ENCODE measurements at regions not wholly inside any gene's neighbourhood (a gene's known extent, or its start where the extent isn't known, plus 50 kb on each side); places are given as distances from the start of the nearest gene placed in this dataset.
"Not testable (repeated sequence)": the region's sequence is repeated elsewhere in the genome, so short reads cannot be mapped to it uniquely, and the experiment has no call there.

DNA sequence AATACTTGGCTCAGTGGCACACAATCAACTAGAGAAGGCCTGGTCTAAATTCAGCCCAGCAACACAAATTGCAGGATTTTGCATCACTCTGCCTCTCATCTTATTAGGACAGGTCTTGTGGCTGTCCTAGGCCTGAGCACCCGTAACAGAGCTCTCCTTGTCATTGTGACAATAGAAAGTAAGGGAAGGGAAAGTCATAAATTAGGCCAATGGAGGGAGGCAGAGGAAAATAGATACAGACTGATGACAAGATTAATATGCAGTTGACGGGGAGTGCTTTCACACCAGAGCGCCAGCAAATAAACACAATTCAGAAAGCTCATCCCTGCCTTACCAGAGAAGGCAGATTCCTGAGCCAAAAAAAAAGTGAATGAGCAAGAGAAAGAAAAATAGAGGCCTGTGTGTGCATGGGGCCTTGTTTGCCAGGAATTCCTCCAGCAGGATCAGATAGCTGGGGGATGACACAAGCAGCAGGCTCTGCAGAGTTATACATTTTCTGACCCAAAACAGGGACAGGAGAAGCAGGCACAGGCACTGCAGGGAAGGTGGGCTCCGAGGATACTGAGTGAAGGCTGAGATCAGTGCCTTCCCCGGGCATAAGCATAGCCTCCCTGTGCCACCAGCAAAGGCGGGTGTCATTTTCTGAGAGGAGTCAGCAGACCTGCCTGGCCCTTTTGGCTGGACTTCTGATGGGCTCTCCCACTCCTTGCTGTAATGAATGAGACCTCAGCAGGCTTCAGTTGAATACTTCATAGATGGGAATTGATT is 110.0 kb upstream of the SPAG17 start:
- Histone ChIP-seq H3K4me3 (no peak overlapping the region), H3K36me3 (no peaks in the 10 kb centered on the region), H3K4me1 (peaks cover 0 to 3% (median 0%) of the 10 kb centered on the region in 4 donors), H3K9me3 (no peaks in the 10 kb centered on the region), H3K27me3 (no peaks in the 10 kb centered on the region), H3K27ac (no peak overlapping the region)
- TF ChIP-seq POLR2A (IDR thresholded peaks at IDR 0.05): no peak
- TF ChIP-seq, protein P1, sequence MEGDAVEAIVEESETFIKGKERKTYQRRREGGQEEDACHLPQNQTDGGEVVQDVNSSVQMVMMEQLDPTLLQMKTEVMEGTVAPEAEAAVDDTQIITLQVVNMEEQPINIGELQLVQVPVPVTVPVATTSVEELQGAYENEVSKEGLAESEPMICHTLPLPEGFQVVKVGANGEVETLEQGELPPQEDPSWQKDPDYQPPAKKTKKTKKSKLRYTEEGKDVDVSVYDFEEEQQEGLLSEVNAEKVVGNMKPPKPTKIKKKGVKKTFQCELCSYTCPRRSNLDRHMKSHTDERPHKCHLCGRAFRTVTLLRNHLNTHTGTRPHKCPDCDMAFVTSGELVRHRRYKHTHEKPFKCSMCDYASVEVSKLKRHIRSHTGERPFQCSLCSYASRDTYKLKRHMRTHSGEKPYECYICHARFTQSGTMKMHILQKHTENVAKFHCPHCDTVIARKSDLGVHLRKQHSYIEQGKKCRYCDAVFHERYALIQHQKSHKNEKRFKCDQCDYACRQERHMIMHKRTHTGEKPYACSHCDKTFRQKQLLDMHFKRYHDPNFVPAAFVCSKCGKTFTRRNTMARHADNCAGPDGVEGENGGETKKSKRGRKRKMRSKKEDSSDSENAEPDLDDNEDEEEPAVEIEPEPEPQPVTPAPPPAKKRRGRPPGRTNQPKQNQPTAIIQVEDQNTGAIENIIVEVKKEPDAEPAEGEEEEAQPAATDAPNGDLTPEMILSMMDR (IDR thresholded peaks at IDR 0.05): no peak
- TF ChIP-seq EP300 (IDR thresholded peaks at IDR 0.05): no peak
- DNase-seq (ENCODE audit: low spot score in 2 of 2): no peak
- 45 to 54% methylated on average over 6 of the region's 6 CpGs for WGBS, 2 donors

DNA sequence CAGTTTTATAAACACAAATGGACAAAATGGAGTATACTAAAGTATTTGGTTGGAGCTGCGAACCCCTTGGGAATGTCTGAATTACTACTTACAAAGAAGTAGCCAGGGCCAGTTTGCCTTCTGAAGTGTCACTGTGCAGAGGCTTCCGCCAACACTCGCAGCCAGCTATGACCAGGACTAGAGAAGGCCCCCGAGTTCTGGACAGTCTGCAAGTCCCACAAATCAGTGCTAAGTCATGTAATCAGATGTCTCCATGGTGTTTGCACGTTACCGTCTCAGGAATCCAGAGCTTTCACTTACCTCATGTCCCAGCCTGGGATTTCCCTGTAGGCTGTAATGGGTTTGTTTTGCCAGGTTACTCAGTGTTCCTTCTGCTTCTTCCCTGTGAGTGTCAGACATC is 106.6 kb upstream of the SPAG17 start:
- Histone ChIP-seq H3K9me3 (no peaks in the 10 kb centered on the region), H3K27ac (no peak overlapping the region), H3K27me3 (no peaks in the 10 kb centered on the region), H3K4me1 (peaks cover 0 to 3% (median 0%) of the 10 kb centered on the region in 4 donors), H3K36me3 (no peaks in the 10 kb centered on the region), H3K4me3 (no peak overlapping the region)
- no peak for DNase-seq (ENCODE audit: low spot score in 2 of 2)
- TF ChIP-seq, protein P1 (IDR thresholded peaks at IDR 0.05): no peak
- TF ChIP-seq POLR2A (IDR thresholded peaks at IDR 0.05): no peak
- no peak for TF ChIP-seq EP300 (IDR thresholded peaks at IDR 0.05)
- WGBS, 2 donors: 76 to 77% methylated on average over 6 of the region's 6 CpGs

DNA sequence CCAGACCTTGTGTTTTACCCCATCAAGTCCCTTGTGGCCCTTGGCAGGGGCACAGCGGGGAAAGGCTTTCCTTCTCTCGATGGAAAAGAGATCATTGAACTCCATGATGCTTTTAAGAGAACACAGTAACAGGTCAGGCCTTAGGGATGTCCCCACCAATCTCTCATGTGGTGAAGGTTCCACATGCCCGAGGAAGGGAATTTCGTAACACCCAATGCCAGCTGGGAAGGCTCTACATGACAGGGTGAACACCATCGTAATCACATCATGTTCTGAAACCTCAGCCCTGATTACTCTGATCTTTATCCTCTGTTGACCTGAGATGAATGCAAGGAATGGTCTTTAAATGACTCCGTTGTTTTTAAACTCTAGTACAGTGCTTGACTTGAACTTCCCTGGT is 105.5 kb upstream of the SPAG17 start:
- Histone ChIP-seq H3K4me1 (peaks cover 0 to 3% (median 0%) of the 10 kb centered on the region in 4 donors), H3K9me3 (no peaks in the 10 kb centered on the region), H3K36me3 (no peaks in the 10 kb centered on the region), H3K27ac (no peak overlapping the region), H3K4me3 (no peak overlapping the region), H3K27me3 (no peaks in the 10 kb centered on the region)
- WGBS, 2 donors: 76 to 80% methylated on average over 6 of the region's 6 CpGs
- TF ChIP-seq EP300 (IDR thresholded peaks at IDR 0.05): no peak
- no peak for TF ChIP-seq POLR2A (IDR thresholded peaks at IDR 0.05)
- TF ChIP-seq, protein P1 (IDR thresholded peaks at IDR 0.05): no peak
- no peak for DNase-seq (ENCODE audit: low spot score in 2 of 2)

DNA sequence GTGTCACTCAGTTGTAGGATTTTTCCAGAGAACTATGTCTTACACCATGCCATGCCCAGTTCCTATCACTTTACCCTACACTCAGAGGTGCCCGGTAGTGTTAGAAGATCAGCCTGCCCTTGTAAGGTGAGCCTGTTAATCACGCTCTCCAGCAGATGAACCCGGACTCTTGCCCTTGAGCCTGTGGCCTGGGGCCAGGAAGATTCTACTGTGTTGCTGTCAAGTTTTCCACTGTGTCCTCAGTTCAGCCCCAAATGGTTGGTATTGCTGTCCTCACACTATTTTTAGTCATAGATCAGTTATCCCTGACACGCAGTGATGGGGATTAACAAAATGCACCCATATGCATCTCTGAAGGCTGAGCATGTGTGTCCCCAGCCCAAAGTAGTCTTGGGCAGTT is 105.0 kb upstream of the SPAG17 start:
- no peak for TF ChIP-seq EP300 (IDR thresholded peaks at IDR 0.05)
- TF ChIP-seq, protein P1 (IDR thresholded peaks at IDR 0.05): no peak
- TF ChIP-seq POLR2A (IDR thresholded peaks at IDR 0.05): no peak
- peak in 1 of 2 donors; percentile 13 for DNase-seq (ENCODE audit: low spot score in 2 of 2)
- no peaks in the 10 kb centered on the region for H3K27me3 ChIP-seq
- no peaks in the 10 kb centered on the region for H3K36me3 ChIP-seq
- no peak overlapping the region for H3K27ac ChIP-seq
- peaks cover 0 to 3% (median 0%) of the 10 kb centered on the region in 4 donors for H3K4me1 ChIP-seq
- H3K9me3 ChIP-seq: no peaks in the 10 kb centered on the region
- no peak overlapping the region for H3K4me3 ChIP-seq
- WGBS, 2 donors: 78 to 84% methylated on average over 4 of the region's 4 CpGs

DNA sequence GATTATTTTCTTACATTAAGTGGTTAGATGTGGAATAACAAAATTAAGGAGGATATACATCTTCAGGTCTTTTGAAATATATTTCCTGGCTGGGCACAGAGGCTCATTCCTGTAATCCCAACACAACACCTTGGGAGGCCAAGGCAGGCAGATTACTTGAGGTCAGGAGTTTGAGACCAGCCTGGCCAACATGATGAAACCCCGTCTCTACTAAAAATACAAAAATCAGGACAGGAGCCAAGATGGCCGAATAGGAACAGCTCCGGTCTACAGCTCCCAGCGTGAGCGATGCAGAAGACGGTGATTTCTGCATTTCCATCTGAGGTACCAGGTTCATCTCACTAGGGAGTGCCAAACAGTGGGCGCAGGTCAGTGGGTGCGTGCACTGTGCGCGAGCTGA is 95.6 kb upstream of the SPAG17 start:
- H3K27me3 ChIP-seq; H3K36me3 ChIP-seq; H3K4me3 ChIP-seq; H3K4me1 ChIP-seq; DNase-seq (ENCODE audit: low spot score in 2 of 2); H3K27ac ChIP-seq: not testable (repeated sequence)
- H3K9me3 ChIP-seq: peaks cover 0 to 11% (median 0%) of the 10 kb centered on the region in 4 donors
- 89 to 90% methylated on average over 10 of the region's 10 CpGs for WGBS, 2 donors
